Stimulated activated naive CD4-positive, alpha-beta T cell (primary cell): ENCODE measurements at regions not wholly inside any gene's neighbourhood (a gene's known extent, or its start where the extent isn't known, plus 50 kb on each side); places are given as distances from the start of the nearest gene placed in this dataset.

Experiments used
- DNase-seq, 6 experiments: peaks; one replicate each; lab custom pipeline; 2025; lab: John Stamatoyannopoulos, UW

DNA sequence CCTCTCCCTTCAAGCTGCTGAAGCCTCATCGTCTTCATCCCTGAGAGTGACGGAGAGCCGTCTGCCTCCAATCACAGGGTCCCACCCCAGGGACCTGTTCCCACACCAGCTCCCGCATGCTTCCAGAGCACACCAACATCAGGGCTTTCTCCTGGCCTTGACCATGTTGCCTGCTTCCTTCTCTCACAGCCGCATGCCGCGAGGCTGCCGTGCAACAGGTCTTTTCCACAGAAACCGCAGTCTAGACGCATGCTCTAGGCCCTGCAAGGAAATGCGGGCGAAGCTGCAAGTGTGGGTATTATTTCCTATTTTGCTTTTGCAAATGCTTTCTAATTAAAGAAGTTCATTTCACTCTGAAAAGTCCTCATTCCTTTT lies 277.8 kb downstream of the EIPR1 start:
- DNase-seq, result no peak

DNA sequence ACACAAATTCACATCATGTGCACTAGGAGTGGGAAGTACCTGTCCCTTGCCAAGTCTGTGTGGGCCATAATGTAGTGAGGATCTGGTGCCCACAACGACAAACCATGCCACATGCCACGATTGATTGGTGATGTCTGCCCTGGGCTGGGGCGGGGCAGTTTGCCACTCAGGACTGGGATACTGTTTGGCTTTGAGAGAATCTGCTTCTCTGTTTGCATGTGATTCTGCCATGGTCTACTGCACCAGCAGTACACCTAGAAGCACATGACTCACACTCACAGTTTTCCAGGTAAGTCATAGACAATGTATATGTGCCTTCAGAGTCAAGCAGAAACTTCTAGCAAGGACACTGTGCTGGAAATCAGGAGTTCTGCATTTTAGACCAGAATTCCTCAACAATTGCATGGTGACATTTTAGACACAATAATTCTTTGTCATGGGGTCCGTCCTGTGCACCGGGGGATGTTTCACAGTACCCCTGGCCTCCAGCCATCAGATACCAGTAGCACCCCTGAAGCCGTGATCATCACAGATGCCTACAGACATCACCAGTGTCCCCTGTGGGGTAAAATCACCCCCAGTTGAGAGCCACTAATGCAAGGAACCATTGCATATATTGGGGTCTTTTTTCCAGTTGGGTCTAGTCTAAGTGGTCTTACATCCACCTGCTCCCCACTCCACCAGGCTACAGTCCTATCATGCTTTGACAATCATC lies 278.3 kb downstream of the EIPR1 start:
- DNase-seq, result no peak

DNA sequence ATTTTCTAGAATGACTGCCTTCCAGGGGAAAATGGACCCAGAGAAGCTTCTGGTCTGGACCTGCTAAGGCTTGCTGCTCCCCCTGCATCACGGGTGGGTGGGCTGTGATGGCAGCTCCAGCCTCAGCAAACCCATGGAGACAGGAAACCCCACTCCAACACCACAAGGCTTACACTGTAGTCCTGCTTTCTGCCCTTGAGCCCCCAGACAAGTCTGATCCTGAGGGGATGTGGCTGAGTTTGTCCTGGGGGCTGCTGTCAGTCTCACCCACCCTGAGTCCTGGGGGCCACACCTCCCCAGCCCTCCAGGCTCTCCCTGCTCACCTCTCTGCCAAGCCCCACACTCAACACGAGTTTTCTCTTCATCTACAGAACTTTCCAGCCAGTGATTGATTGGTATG lies 279.4 kb downstream of the EIPR1 start:
- DNase-seq, result no peak

DNA sequence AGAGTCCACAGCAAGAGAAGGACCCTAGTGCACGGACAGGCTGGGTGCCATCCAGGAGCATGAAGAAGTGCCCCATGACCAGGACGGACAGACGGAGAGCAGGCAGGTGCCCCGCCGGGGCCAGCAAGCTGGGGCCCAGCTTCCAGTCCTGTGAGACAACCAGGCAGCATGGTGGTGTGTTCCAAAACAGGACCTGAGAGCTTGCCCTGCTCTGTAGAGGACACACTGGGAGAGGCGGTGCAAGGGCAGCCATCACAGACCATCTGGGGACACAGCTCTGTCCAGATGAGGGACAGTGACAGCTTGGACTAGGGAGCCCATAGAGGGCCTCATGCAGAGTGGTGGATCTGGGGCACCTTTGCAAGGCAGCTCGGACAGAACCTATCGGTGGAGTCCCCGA lies 279.8 kb downstream of the EIPR1 start:
- no peak for DNase-seq

DNA sequence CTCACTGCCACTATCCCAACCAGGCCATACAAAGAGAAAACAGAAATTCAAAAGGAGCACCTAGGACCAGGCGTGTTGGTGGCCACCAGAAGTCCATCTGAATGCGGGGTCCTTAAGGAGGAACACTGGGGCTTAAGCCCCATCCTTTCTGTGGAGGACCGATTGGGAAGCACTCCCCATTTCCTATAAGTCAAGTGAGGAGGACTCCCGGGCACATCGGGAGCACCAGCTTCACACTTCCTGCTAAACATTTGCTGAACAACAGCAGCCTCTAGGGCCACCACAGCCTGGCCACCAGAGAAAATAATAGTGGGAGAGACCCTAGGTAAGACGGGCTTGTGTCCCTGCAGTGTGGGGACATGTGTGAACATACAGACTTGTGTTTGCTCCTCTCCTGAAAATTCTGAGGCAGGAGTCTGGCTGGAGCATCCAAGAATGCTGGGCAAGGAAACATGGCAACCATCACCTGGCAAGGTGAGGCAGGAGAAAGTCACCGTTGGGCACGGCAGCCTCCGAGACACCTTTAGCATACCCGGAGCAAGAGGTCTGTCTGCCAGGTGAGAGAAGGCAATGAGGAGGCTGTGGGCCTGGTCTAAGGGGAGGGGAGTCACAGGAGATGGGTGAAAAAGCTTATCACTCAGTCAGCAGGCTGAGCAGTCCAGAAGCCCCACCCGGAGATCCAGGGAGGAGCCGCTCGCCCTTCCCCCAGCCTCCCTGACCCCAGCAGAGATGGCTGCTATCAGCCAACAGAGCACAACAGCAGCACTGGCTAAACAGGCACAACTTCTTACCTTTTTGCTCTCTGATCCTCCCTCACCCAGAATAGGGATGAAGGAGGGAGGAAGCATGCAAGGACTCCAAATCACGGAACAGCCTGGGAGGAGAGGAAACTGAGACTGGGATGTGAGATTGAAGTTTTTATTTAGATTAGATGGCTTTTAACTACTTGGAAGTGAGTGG lies 282.3 kb downstream of the EIPR1 start:
- no peak for DNase-seq

DNA sequence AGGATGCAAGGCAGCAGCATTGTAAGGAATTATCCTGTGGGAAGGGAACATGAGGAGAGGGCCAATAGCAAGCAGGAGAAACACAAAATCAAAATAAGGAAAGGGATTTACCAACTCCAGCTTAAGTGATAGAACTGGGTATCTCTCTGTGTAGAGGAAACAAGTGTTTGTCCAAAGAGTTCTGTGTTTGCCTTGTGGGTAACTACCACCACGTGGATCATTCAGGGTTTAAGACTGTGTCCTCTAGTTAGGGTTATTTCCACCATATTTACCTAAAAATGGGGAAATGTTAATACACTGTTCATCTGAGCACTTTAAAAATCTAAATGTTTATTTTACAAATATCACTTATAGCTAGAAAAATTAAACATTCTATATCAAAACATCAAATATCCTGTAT lies 283.3 kb downstream of the EIPR1 start:
- DNase-seq, result no peak

DNA sequence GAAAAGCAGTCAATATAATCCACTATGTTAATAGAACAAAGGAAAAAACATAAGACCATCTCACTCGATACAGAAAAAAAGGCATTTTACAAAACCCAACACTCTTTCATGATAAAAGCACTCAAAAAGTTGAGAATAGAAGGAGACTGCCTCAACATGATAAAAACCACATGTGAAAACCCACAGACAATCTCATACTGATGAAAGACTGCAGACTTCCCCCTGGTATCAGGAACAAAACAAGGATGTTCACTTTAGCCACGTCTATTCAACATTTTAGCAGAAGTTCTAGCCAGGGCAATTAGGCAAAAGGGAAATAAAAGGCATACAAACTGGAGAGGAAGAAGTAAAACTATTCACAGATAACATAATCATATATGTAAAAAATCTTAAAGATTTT lies 285.9 kb downstream of the EIPR1 start:
- DNase-seq, result peak in 2 of 6 experiments; percentile 1 to 5

DNA sequence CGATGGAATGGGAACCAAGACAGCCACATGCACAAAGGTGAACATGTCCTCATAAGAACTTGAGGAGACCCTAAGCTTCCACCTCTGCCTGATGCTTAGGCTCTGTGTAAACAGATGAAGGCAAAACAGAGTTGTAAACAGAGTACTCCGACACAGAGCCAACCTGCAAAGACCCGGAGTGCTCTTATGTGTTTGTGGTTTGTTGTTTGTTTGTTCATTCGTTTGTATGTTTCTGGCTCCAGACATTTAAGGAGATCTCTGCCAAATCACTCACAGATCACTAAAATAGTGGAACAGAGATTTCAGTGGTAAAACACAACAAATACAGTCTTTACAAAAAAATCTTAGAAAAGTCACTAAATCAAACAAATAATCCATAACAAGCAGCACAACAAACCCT lies 294.9 kb downstream of the EIPR1 start:
- DNase-seq, result no peak

DNA sequence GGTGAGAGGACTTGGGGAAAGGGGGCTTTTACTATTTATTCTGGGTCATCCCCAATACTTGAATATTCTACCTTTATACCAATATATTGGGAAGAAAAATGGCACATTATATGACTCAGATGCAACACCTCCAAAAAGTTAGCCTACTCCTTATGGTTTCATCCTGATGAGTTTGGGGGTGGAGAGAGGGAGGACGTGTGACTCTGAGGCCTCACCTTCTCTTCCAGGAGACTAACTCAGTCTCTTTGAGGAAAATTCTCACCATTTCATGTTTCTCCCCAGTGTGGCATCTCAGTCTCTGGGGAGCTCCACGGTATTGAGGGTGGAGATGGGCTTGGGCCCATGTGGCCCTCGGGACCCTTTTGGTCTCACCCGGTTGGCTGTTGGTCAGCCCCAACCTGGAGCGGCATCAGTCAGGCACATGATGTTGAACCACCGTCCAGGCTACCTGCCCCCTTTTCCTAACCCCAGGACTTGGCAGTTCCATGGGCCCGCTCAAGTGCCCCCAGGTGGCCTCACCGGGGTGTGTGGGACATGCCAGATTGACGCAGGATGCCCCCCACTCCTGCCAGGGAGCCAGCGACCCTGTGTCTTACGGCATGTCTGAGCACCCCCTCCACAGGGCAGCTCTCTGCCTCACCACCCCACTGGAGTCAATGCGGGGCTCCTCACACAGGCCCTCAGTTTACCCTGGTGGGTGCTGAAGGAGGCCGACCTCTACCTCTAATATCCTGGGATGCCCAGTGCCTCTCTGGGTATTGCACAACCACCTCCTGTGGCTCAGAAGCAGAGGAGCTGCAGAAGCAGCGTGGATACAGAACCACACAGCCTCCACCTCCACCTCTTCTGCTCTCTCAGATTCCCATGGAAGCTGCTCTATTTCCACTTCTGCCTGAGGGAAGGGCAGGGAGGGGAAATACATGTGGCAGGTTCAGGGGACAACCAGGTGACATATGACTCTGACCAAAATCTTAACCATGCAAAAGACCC lies 297.4 kb downstream of the EIPR1 start:
- no peak for DNase-seq

DNA sequence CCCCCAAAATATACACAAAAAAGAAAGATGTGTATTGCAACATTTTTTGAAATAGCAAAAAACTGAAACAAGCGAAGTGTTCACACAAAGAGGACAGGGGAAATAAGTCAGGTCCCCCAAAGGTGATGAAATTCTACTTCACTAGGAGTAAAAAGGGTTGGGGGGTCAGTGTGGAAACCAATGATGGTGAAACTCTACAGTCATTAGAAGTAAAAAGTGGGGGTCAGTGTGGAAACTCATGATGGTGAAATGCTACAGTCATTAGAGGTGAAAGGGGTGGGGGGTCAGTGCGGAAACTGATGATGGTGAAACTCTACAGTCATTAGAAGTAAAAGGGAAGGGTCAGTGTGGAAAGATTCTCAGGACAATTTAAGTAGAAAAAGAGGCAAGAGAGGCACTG lies 298.2 kb downstream of the EIPR1 start:
- DNase-seq, result no peak

DNA sequence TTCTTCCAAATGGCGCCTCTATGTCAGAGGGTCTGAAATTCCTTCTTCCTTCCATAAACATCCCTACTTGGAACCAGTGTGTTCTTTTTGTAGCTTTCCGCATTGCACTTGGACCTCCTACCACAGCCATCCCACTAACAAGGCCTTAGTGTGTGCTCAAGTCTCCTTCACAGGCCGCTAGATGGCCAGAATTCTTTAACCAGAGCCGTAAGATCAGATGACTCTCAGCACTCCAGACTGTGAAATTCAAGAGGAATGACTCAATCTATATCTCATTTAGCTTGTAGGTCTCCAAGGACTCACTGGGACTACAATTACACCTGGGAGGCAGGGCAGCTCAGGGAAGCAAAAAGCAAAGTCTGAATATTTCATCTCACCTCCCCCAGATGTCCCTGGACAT lies 298.9 kb downstream of the EIPR1 start:
- DNase-seq, result no peak

DNA sequence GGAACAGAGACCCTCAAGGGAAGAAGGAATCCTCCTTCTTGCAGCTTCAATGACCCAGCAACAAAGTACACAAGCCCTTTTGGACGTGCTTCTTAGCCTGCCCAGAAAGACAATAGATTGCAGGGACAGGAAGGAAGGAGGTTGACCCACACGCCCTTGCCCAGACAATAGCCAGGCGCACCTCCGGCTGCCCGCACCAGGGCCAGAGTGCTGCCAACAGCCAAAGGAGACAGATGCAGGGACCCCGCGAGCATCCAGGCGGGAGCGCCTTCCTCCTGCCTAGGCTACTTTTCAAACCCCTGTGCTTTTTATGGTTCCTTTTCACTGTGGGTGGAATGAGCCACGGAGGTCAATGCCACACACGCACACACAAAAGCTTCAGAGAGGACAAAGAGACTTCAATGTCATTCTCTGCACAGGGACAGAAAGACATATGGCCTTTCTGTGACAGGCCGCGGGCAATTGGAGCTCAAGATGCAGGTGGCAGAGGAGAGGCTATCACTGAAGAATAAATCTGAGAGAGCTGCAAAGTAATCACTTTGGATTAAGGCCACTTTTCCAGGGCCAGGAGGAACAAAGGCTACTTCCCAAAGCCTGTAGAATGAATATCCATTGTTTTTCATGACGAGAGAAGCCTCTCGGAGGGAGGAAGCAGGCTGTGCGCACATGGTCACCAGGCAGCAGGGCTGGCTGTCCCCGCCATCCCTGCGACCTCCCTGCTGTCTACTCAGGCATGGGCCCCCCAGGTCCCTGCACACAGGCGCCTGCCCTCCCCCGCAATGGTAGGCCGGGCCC lies 300.6 kb downstream of the EIPR1 start:
- no peak for DNase-seq

DNA sequence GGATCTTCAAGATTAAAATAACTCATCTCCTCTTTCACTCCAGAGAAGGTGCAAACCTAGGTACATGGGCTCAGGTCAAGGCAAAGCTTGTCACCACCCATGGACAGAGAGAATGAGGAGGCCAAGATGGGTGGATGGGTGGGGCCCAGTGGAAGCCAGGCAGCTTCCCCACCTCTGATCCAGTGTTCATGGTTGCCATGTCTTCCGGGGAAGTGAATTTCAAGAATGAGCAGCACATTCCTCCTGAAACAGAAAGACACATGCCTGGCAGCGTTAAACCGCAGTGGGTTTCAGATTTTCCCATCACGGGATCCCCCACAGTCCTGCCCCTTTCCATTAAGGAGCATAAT lies 301.7 kb downstream of the EIPR1 start:
- DNase-seq, result no peak

DNA sequence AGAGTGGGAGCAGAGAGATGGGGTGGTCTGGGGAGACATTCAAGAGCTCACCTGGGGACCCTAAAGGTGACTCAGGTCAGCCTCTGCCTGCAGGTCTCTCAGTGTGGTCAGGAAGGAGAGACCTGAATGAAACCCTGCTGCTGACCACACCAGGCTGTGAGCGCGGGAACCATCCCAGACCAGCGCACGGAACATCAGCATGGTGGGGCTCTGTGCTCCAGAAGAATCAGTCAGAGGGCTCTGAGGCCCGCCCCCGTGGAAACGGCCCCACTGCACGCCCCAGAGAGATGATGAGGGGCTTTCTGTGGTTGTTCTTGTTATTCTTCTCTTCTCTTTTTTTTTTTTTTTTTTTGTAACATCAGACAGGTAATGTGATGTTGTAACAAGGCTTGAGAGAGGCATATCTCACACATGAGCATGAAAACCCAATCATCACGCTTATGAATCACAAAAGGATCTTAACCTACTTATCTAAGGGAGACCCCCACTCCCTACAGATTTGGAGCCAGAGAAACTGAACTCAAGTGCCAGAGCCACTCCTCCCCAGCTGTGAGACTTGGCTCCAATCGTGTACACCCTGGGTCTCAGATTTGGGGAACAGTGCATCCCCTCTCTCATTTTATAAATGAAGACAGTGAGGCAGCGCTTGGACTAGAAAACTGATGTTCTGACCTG lies 302.2 kb downstream of the EIPR1 start:
- no peak for DNase-seq

DNA sequence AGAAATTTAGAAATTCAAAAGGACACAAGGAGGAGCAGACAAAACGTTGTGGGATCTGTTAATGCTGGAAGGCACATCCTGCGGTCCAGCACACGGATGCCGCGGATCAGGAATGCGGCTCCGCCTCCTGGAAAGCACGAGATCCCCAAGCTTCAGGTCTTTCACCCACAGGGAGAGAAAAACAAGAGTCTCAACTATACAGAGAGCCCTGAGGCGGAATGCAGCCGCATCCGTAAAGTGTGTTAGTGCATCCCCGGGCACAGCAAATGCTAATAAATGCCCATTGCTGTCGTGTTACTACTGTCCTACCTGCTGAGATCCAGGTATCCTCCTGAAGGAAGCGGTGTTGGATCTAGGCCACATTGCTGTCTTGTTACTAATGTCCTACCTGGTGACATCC lies 303.9 kb downstream of the EIPR1 start:
- DNase-seq, result no peak

DNA sequence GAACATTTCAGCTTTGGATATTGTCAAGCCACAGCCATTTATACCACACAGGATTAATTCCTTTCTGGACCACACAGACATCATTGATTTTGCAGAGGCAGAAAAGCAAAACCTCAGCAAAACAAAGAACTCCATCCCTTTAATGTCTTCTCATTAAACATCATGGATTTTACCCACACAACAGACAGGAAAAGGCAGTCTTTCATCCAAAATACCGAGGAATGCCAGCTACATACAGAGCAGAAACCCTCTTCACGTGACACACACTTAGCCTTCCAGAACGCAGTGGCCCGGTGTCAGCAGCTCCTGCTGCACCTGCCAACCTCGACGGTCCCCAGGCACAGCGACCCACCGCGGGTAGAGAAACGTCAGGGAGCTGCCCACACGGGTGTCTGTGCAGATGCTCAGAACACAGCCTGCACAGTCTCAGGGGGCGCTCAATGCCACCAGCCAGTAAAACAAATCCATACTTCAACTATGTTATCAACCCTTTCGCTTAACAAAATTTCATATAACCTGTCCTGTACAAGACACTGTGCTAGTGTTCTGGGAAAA lies 304.5 kb downstream of the EIPR1 start:
- no peak for DNase-seq

DNA sequence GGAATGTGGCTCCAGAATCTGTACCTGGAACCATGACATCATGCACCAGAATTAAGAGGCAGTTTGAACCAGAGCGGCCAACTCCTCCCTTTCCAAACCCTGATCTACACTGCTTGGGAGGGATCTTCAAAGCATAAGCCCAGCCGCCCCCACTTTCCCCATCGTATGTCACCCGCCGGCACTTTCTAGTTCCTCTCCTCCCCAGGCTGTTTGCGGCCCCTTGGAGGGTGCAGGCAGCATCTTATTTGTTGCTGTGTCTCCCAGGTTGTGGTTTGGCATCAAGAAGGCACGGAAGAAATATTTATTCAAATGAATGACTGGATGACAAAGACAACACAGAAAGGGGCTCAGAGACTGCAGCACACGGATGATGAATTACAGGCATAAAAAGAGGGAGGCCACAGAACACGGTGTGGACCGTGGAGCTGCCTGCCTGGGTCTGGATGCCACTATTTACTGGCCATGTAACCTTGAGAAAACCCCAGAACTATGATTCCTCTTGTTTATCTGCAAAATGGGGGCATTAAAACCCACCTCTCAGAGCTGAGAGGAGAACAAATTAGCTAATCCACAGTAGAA lies 305.8 kb downstream of the EIPR1 start:
- no peak for DNase-seq

DNA sequence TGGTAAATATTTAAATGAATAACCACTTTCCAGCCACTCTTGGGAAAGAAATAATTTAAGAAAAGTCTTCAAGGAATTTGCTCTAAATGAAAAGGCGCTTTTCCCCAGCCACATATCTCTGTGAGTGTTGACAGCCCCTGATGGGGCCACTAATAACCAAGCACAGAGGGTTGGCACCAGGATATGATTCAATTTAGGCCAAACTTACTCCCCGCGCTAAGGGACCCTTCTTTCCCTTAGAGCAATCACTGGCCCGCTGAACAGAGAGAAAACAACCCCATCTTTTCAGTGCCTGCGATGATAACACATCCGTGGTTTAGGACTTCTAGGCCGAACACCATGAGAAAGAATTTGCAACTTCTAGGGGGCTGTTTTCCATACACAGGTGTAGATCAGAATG lies 310.8 kb downstream of the EIPR1 start:
- no peak for DNase-seq

DNA sequence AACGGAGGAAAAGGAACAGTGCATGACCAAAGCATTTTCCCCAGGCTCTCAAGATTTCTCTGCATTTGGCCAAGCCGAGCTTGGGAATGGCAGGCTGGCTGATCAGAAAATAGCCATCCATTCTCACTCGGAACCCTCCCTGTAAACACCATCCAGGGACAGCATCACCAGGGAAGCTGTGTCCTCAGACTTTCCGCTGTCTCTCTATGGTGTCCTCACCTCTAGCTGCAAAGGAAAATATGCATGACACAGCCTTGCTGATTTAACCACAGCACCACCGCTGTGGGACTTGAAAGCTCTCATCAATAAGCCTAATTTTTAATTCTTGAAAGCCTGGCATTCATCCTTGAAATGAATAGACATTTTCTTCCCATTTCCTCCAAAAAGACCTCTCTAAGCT lies 311.7 kb downstream of the EIPR1 start:
- DNase-seq, result no peak
